ENCODE measurements at regions not wholly inside any gene's neighbourhood (a gene's known extent, or its start where the extent isn't known, plus 50 kb on each side); places are given as distances from the start of the nearest gene placed in this dataset.

- TF ChIP-seq EZH2 (IDR thresholded peaks at IDR 0.05; ENCODE audit: borderline replicate concordance, insufficient read depth, low read depth, low read length, poor library complexity, severe bottlenecking) = no peak
- TF ChIP-seq, protein P1, sequence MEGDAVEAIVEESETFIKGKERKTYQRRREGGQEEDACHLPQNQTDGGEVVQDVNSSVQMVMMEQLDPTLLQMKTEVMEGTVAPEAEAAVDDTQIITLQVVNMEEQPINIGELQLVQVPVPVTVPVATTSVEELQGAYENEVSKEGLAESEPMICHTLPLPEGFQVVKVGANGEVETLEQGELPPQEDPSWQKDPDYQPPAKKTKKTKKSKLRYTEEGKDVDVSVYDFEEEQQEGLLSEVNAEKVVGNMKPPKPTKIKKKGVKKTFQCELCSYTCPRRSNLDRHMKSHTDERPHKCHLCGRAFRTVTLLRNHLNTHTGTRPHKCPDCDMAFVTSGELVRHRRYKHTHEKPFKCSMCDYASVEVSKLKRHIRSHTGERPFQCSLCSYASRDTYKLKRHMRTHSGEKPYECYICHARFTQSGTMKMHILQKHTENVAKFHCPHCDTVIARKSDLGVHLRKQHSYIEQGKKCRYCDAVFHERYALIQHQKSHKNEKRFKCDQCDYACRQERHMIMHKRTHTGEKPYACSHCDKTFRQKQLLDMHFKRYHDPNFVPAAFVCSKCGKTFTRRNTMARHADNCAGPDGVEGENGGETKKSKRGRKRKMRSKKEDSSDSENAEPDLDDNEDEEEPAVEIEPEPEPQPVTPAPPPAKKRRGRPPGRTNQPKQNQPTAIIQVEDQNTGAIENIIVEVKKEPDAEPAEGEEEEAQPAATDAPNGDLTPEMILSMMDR (IDR thresholded peaks at IDR 0.05) = no peak
Measured at GRCh38 chr10:64571056-64571455, 1049.9 kb downstream of the REEP3 start.

Measured in B cell (primary cell).